ENCODE measurements at regions not wholly inside any gene's neighbourhood (a gene's known extent, or its start where the extent isn't known, plus 50 kb on each side); places are given as distances from the start of the nearest gene placed in this dataset.
A peak's percentile ranks its signal among the peaks of the same experiment; 100 is the strongest.

DNA sequence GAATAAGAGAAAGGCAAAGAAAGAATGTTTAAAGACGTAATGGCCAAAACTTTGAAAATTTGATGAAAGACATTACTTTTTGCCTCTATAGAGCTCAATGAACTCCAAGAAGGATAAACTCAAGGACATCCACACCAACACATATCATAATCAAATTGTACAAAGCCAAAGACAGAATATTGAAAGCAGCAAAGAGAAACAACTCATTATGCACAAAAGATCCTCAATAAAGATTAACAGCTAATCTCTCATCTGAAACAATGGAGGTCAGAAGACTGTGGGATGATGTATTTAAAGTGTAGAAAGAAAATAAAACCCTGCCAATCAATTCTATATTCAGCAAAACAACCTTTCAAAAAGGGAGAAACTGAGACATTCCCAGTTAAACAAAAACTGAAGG lies 129.1 kb upstream of the TEX13D start:
- Histone ChIP-seq H3K9me3 (ENCODE audit: control insufficient read depth in 4 of 4, insufficient read depth in 3 of 4, low read length in 3 of 4) (peaks cover 0 to 2% (median 0%) of the 10 kb centered on the region in 4 donors), H3K27ac (ENCODE audit: low read depth in 1 of 2, low read length in 1 of 2) (no peak overlapping the region), H3K36me3 (ENCODE audit: control insufficient read depth in 4 of 4, insufficient read depth in 4 of 4, low read length in 4 of 4) (no peaks in the 10 kb centered on the region), H3K4me3 (no peak overlapping the region), H3K27me3 (ENCODE audit: control insufficient read depth in 3 of 3, insufficient read depth in 3 of 3, low read length in 2 of 3) (no peaks in the 10 kb centered on the region), H3K9ac (ENCODE audit: insufficient read depth in 1 of 2, low read length in 2 of 2) (no peak overlapping the region), H3K4me1 (ENCODE audit: control insufficient read depth in 5 of 5, insufficient read depth in 5 of 5, low read length in 5 of 5) (no peaks in the 10 kb centered on the region)
- no peak for DNase-seq
- ATAC-seq (ENCODE audit: insufficient read depth, low FRiP score), result no peak
- TF ChIP-seq, protein P1, sequence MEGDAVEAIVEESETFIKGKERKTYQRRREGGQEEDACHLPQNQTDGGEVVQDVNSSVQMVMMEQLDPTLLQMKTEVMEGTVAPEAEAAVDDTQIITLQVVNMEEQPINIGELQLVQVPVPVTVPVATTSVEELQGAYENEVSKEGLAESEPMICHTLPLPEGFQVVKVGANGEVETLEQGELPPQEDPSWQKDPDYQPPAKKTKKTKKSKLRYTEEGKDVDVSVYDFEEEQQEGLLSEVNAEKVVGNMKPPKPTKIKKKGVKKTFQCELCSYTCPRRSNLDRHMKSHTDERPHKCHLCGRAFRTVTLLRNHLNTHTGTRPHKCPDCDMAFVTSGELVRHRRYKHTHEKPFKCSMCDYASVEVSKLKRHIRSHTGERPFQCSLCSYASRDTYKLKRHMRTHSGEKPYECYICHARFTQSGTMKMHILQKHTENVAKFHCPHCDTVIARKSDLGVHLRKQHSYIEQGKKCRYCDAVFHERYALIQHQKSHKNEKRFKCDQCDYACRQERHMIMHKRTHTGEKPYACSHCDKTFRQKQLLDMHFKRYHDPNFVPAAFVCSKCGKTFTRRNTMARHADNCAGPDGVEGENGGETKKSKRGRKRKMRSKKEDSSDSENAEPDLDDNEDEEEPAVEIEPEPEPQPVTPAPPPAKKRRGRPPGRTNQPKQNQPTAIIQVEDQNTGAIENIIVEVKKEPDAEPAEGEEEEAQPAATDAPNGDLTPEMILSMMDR (IDR thresholded peaks at IDR 0.05; ENCODE audit: control extremely low read depth, extremely low read depth), result no peak
- 89 to 100% methylated on average over 1 of the region's 1 CpG for WGBS, 2 donors

DNA sequence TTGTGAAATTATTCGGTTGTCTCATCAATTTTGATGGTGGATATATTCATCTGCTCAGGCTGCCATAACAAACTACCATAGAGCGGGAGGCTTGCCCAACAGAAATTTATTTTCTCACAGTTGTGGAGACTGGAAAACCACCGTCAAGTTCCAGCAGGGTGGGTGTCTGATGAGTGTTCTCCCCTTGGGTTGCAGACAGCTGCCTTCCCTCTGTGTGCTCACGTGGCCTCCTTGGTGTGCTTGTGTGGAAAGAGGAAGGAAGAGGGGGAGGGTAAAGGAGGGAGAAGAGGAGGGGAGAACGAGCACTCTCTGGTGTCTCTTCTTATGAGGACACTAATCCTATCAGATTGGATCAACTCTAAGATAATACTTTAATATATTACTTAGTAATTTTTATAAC lies 123.8 kb upstream of the TEX13D start:
- Histone ChIP-seq H3K9ac (ENCODE audit: insufficient read depth in 1 of 2, low read length in 2 of 2) (no peak overlapping the region), H3K27ac (ENCODE audit: low read depth in 1 of 2, low read length in 1 of 2) (no peak overlapping the region), H3K4me3 (no peak overlapping the region), H3K36me3 (ENCODE audit: control insufficient read depth in 4 of 4, insufficient read depth in 4 of 4, low read length in 4 of 4) (no peaks in the 10 kb centered on the region), H3K9me3 (ENCODE audit: control insufficient read depth in 4 of 4, insufficient read depth in 3 of 4, low read length in 3 of 4) (no peaks in the 10 kb centered on the region), H3K4me1 (ENCODE audit: control insufficient read depth in 5 of 5, insufficient read depth in 5 of 5, low read length in 5 of 5) (peaks cover 0 to 2% (median 0%) of the 10 kb centered on the region in 5 donors), H3K27me3 (ENCODE audit: control insufficient read depth in 3 of 3, insufficient read depth in 3 of 3, low read length in 2 of 3) (no peaks in the 10 kb centered on the region)
- TF ChIP-seq, protein P1 (IDR thresholded peaks at IDR 0.05; ENCODE audit: control extremely low read depth, extremely low read depth), result no peak
- ATAC-seq (ENCODE audit: insufficient read depth, low FRiP score) (no peak), DNase-seq (peak in 1 of 3 donors; percentile 37)
- 24 to 36% methylated on average over 5 of the region's 5 CpGs for WGBS, 2 donors

DNA sequence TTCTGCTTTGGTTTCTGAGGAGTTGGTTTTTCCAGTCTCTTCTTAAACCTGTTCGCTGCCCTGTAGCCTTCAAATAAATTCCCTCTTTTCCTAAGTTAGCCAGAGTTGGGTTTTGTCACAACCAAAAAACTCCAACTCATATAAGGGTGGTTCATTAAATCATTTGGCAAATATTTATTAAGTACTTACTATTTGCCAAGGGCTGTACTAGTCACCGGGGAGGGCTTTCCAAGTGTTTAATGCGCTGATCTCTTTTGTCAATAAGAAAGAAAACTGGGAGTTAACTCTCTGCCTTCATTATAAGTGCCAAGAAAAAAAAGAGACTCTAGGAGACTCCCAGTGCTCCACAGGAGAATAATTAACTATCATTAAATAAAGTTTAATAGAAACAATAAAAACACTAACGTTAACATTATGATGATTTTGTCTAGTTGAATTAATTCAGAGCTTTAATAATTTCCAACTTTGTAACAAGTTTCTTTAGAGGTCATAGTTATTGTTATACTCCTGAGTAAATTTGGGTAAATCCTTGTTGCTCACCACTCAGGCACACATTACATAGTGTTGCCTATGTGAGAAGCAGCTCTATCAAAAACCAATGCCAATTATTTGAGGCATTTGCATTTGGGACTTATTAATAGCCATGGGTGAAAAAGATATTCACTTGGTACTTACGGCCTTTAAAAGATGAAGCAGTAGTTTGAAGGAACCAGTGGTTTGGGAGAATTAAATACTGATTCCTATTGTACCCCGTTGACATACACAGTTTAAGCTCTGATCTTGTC lies 122.5 kb upstream of the TEX13D start:
- WGBS, 2 donors, result 60 to 89% methylated on average over 6 of the region's 6 CpGs
- H3K4me3 ChIP-seq, result no peak overlapping the region
- H3K4me1 ChIP-seq (ENCODE audit: control insufficient read depth in 5 of 5, insufficient read depth in 5 of 5, low read length in 5 of 5), result peaks cover 0 to 2% (median 0%) of the 10 kb centered on the region in 5 donors
- no peaks in the 10 kb centered on the region for H3K9me3 ChIP-seq (ENCODE audit: control insufficient read depth in 4 of 4, insufficient read depth in 3 of 4, low read length in 3 of 4)
- no peaks in the 10 kb centered on the region for H3K36me3 ChIP-seq (ENCODE audit: control insufficient read depth in 4 of 4, insufficient read depth in 4 of 4, low read length in 4 of 4)
- H3K9ac ChIP-seq (ENCODE audit: insufficient read depth in 1 of 2, low read length in 2 of 2), result no peak overlapping the region
- H3K27me3 ChIP-seq (ENCODE audit: control insufficient read depth in 3 of 3, insufficient read depth in 3 of 3, low read length in 2 of 3), result no peaks in the 10 kb centered on the region
- no peak for DNase-seq
- TF ChIP-seq, protein P1 (IDR thresholded peaks at IDR 0.05; ENCODE audit: control extremely low read depth, extremely low read depth), result no peak
- peak; percentile 48 for ATAC-seq (ENCODE audit: insufficient read depth, low FRiP score)
- no peak overlapping the region for H3K27ac ChIP-seq (ENCODE audit: low read depth in 1 of 2, low read length in 1 of 2)

Measured in lung (tissue), 11 donors.